ENCODE measurements at regions not wholly inside any gene's neighbourhood (a gene's known extent, or its start where the extent isn't known, plus 50 kb on each side); places are given as distances from the start of the nearest gene placed in this dataset.
"Not testable (repeated sequence)": the region's sequence is repeated elsewhere in the genome, so short reads cannot be mapped to it uniquely, and the experiment has no call there.

DNA sequence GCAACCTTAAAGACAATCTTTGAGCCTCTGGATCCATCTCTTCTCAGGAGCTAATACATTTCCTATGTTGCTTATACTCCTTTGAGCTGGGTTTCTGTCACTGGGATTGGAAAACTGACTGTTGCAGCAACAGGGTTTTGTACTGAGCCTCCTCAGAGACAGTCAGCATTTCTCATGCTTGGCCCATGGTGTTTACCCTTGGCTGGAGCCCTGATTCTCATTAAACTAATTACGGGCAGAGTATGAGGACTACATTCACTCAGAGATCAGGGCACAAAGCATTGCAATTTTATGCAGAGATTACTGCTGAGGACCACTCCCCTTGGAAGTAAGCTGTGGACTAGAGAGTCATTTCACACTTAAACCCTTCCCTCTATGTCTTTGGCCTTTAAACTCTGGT lies 134.5 kb downstream of the LRIG2 start:
- H3K4me3 ChIP-seq (ENCODE audit: low read depth in 1 of 3, low read length in 3 of 3), result no peak overlapping the region
- H3K27me3 ChIP-seq (ENCODE audit: control insufficient read depth in 4 of 4, insufficient read depth in 4 of 4, low read length in 3 of 4), result peaks cover 0 to 2% (median 0%) of the 10 kb centered on the region in 4 donors
- H3K36me3 ChIP-seq (ENCODE audit: control insufficient read depth in 4 of 4, insufficient read depth in 3 of 4, low read depth in 1 of 4, low read length in 3 of 4), result no peaks in the 10 kb centered on the region
- no peak overlapping the region for H3K9ac ChIP-seq (ENCODE audit: low read depth in 1 of 2, low read length in 2 of 2)
- no peaks in the 10 kb centered on the region for H3K4me1 ChIP-seq (ENCODE audit: control insufficient read depth in 4 of 4, insufficient read depth in 4 of 4, low read length in 3 of 4)
- DNase-seq (ENCODE audit: low spot score), result no peak
- 89% methylated on average over 1 of the region's 1 CpG for WGBS
- no peak for TF ChIP-seq JUND (IDR thresholded peaks at IDR 0.05)
- no peak for TF ChIP-seq EGR1 (IDR thresholded peaks at IDR 0.05; ENCODE audit: low read depth in 2 of 2)
- TF ChIP-seq TAF1 (conservative IDR thresholded peaks at IDR 0.05), result no peak
- TF ChIP-seq YY1 (IDR thresholded peaks at IDR 0.05), result no peak
- no peak for TF ChIP-seq FOXA2 (IDR thresholded peaks at IDR 0.05)
- TF ChIP-seq, protein P1, sequence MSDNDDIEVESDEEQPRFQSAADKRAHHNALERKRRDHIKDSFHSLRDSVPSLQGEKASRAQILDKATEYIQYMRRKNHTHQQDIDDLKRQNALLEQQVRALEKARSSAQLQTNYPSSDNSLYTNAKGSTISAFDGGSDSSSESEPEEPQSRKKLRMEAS (IDR thresholded peaks at IDR 0.05), result no peak
- TF ChIP-seq, protein P2, sequence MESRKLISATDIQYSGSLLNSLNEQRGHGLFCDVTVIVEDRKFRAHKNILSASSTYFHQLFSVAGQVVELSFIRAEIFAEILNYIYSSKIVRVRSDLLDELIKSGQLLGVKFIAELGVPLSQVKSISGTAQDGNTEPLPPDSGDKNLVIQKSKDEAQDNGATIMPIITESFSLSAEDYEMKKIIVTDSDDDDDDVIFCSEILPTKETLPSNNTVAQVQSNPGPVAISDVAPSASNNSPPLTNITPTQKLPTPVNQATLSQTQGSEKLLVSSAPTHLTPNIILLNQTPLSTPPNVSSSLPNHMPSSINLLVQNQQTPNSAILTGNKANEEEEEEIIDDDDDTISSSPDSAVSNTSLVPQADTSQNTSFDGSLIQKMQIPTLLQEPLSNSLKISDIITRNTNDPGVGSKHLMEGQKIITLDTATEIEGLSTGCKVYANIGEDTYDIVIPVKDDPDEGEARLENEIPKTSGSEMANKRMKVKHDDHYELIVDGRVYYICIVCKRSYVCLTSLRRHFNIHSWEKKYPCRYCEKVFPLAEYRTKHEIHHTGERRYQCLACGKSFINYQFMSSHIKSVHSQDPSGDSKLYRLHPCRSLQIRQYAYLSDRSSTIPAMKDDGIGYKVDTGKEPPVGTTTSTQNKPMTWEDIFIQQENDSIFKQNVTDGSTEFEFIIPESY (IDR thresholded peaks at IDR 0.05), result no peak
- TF ChIP-seq, protein P3, sequence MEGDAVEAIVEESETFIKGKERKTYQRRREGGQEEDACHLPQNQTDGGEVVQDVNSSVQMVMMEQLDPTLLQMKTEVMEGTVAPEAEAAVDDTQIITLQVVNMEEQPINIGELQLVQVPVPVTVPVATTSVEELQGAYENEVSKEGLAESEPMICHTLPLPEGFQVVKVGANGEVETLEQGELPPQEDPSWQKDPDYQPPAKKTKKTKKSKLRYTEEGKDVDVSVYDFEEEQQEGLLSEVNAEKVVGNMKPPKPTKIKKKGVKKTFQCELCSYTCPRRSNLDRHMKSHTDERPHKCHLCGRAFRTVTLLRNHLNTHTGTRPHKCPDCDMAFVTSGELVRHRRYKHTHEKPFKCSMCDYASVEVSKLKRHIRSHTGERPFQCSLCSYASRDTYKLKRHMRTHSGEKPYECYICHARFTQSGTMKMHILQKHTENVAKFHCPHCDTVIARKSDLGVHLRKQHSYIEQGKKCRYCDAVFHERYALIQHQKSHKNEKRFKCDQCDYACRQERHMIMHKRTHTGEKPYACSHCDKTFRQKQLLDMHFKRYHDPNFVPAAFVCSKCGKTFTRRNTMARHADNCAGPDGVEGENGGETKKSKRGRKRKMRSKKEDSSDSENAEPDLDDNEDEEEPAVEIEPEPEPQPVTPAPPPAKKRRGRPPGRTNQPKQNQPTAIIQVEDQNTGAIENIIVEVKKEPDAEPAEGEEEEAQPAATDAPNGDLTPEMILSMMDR (IDR thresholded peaks at IDR 0.05; ENCODE audit: low read depth, low read length, missing input control), result no peak
- TF ChIP-seq RAD21 (IDR thresholded peaks at IDR 0.05), result no peak
- TF ChIP-seq, protein P4, sequence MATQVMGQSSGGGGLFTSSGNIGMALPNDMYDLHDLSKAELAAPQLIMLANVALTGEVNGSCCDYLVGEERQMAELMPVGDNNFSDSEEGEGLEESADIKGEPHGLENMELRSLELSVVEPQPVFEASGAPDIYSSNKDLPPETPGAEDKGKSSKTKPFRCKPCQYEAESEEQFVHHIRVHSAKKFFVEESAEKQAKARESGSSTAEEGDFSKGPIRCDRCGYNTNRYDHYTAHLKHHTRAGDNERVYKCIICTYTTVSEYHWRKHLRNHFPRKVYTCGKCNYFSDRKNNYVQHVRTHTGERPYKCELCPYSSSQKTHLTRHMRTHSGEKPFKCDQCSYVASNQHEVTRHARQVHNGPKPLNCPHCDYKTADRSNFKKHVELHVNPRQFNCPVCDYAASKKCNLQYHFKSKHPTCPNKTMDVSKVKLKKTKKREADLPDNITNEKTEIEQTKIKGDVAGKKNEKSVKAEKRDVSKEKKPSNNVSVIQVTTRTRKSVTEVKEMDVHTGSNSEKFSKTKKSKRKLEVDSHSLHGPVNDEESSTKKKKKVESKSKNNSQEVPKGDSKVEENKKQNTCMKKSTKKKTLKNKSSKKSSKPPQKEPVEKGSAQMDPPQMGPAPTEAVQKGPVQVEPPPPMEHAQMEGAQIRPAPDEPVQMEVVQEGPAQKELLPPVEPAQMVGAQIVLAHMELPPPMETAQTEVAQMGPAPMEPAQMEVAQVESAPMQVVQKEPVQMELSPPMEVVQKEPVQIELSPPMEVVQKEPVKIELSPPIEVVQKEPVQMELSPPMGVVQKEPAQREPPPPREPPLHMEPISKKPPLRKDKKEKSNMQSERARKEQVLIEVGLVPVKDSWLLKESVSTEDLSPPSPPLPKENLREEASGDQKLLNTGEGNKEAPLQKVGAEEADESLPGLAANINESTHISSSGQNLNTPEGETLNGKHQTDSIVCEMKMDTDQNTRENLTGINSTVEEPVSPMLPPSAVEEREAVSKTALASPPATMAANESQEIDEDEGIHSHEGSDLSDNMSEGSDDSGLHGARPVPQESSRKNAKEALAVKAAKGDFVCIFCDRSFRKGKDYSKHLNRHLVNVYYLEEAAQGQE (IDR thresholded peaks at IDR 0.05), result no peak
- TF ChIP-seq GABPA (IDR thresholded peaks at IDR 0.05 in 1 of 2, conservative IDR thresholded peaks at IDR 0.05 in 1 of 2), result no peak
- TF ChIP-seq, protein P5, sequence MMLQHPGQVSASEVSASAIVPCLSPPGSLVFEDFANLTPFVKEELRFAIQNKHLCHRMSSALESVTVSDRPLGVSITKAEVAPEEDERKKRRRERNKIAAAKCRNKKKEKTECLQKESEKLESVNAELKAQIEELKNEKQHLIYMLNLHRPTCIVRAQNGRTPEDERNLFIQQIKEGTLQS (IDR thresholded peaks at IDR 0.05), result no peak
- TF ChIP-seq HNF4G (IDR thresholded peaks at IDR 0.05), result no peak
- no peak for TF ChIP-seq HNF4A (conservative IDR thresholded peaks at IDR 0.05)
- no peak for TF ChIP-seq RXRA (IDR thresholded peaks at IDR 0.05)
- no peak for TF ChIP-seq SP1 (IDR thresholded peaks at IDR 0.05)
- TF ChIP-seq FOXA1 (IDR thresholded peaks at IDR 0.05), result no peak
- H3K27ac ChIP-seq (ENCODE audit: low read depth in 1 of 2, low read length in 2 of 2), result no peak overlapping the region
- H3K9me3 ChIP-seq (ENCODE audit: control insufficient read depth in 4 of 4, low read length in 3 of 4), result no peaks in the 10 kb centered on the region

DNA sequence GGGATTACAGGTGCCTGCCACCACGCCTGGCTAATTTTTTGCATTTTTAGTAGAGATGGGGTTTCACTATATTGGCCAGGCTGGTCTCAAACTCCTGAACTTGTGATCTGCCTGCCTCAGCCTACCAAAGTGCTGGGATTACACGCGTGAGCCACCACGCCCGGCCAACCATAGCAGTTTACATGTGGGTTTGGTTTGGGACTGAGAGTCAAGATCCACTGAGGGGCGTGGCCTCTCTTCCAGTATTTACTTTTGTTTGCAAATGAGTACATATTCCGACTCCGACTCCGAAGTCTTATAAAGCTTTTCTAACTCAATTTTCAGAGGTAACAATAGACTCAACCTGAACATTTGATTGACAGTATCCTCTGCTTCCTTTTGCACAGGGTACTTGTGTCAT lies 135.4 kb downstream of the LRIG2 start:
- not testable (repeated sequence) for H3K9me3 ChIP-seq (ENCODE audit: control insufficient read depth in 4 of 4, low read length in 3 of 4); H3K4me1 ChIP-seq (ENCODE audit: control insufficient read depth in 4 of 4, insufficient read depth in 4 of 4, low read length in 3 of 4); H3K4me3 ChIP-seq (ENCODE audit: low read depth in 1 of 3, low read length in 3 of 3); DNase-seq (ENCODE audit: low spot score); H3K36me3 ChIP-seq (ENCODE audit: control insufficient read depth in 4 of 4, insufficient read depth in 3 of 4, low read depth in 1 of 4, low read length in 3 of 4); H3K27me3 ChIP-seq (ENCODE audit: control insufficient read depth in 4 of 4, insufficient read depth in 4 of 4, low read length in 3 of 4); H3K9ac ChIP-seq (ENCODE audit: low read depth in 1 of 2, low read length in 2 of 2); H3K27ac ChIP-seq (ENCODE audit: low read depth in 1 of 2, low read length in 2 of 2)
- WGBS, result 87% methylated on average over 9 of the region's 9 CpGs
